ENCODE measurements at regions not wholly inside any gene's neighbourhood (a gene's known extent, or its start where the extent isn't known, plus 50 kb on each side); places are given as distances from the start of the nearest gene placed in this dataset.

GRCh38 chr7:15007507-15007906, 105.0 kb upstream of the DGKB start:
- intact Hi-C loops (cut with micrococcal nuclease) (no loop called here), in situ Hi-C loops (cut with MboI; ENCODE audit: low sequenced_read_pairs) (no loop called here), dilution Hi-C loops (cut with HindIII; ENCODE audit: low sequenced_read_pairs, unreplicated experiment) (no loop called here)
- ChIA-PET CTCF (no interaction called here), POLR2A (ENCODE audit: unreplicated experiment) (no interaction called here)
- Histone ChIP-seq H3K23ac (ENCODE audit: low read depth, low read length) (no peak overlapping the region), H3K4ac (ENCODE audit: low read depth, low read length) (no peak overlapping the region), H3K9me1 (ENCODE audit: insufficient read depth, low read length) (no peaks in the 10 kb centered on the region), H3K14ac (replicated peaks; ENCODE audit: low read depth, low read length) (no peak overlapping the region), H3K27ac (ENCODE audit: insufficient read depth, low read length) (no peak overlapping the region), H4K91ac (ENCODE audit: insufficient read depth, low read depth, low read length) (no peak overlapping the region), H3K9me3 (ENCODE audit: control insufficient read depth, insufficient read depth, low read length) (no peaks in the 10 kb centered on the region; the same call in 1 of the 2 replicates), H3K79me1 (ENCODE audit: low read depth in 1 of 2, low read length in 2 of 2) (no peaks in the 10 kb centered on the region), H4K8ac (ENCODE audit: low read depth in 2 of 2, low read length in 2 of 2) (no peak overlapping the region), H2BK5ac (ENCODE audit: low read depth, low read length, poor library complexity, severe bottlenecking) (no peak overlapping the region), H3K18ac (ENCODE audit: low read depth, low read length) (no peak overlapping the region), H3K27me3 (ENCODE audit: control insufficient read depth, insufficient read depth, low read length) (no peaks in the 10 kb centered on the region), H3K4me2 (ENCODE audit: low read depth, low read length) (no peak overlapping the region), H2BK20ac (ENCODE audit: low read depth, low read length) (no peak overlapping the region), H3K36me3 (ENCODE audit: control insufficient read depth, insufficient read depth, low read length) (no peaks in the 10 kb centered on the region), H3K9ac (ENCODE audit: low read depth, low read length) (no peak overlapping the region), H3K56ac (ENCODE audit: extremely low read depth, insufficient read depth, low read length) (no peak overlapping the region), H2AFZ (replicated peaks; ENCODE audit: low read length, poor library complexity) (no peak overlapping the region), H4K5ac (ENCODE audit: low read depth, low read length) (no peak overlapping the region), H4K20me1 (ENCODE audit: insufficient read depth, low read length) (no peaks in the 10 kb centered on the region), H3K4me1 (ENCODE audit: control insufficient read depth, insufficient read depth, low read length) (no peaks in the 10 kb centered on the region), H2BK120ac (ENCODE audit: low read depth, low read length) (no peak overlapping the region), H2AK9ac (replicated peaks; ENCODE audit: low read depth, low read length, poor library complexity) (peak overlapping the region; percentile 35), H2BK15ac (ENCODE audit: low read depth, low read length) (no peak overlapping the region), H3K4me3 (ENCODE audit: insufficient read depth, low read depth, low read length) (no peak overlapping the region), H2AK5ac (ENCODE audit: low read depth, low read length) (no peak overlapping the region)
- DNase-seq (no peak), ATAC-seq (ENCODE audit: low read depth) (peak; percentile 35; the same call in 1 of the 2 replicates)
- WGBS, 2 experiments (ENCODE audit: extremely low coverage in 2 of 2, insufficient read length in 1 of 2), result 68% methylated on average over 3 of the region's 5 CpGs; no CpG with 5 or more reads in 1 of the 2 experiments
- TF ChIP-seq CTCF (conservative IDR thresholded peaks at IDR 0.05; ENCODE audit: low read depth, low read length) (0 out of 2 replicates have a peak, but pooled peaks have one; percentile 7), RFX5 (IDR thresholded peaks at IDR 0.05; ENCODE audit: low read depth, low read length) (no peak)
- BruUV-seq (replicated peaks), result no TSS peak

All from IMR-90 (cell line).